ENCODE measurements at regions not wholly inside any gene's neighbourhood (a gene's known extent, or its start where the extent isn't known, plus 50 kb on each side); places are given as distances from the start of the nearest gene placed in this dataset.

DNA sequence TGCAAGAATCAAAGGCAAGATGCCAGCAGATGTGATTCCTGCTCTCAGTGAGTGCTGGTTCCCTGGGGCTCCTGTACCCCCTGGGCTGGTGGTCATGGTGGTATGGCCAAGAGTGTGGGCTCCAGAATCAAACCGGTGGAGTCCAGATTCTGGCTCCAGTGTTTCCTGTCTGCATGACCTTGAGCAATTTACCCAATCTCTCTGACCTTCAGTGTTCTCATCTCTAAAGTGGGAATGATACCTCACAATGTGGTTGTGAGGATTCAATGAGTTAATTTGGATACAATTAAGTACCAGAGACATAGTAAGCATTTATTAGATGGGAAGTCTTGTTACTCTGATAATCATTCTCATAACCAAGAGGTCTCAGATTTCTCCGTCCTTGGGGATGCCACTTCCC lies 218.4 kb upstream of the JARID2 start:
- Histone ChIP-seq H3K36me3 (replicated peaks in 1 of 2; ENCODE audit: control insufficient read depth in 1 of 2, insufficient read depth in 2 of 2, low read length in 1 of 2) (no peaks in the 10 kb centered on the region), H3F3A (replicated peaks; ENCODE audit: insufficient read depth) (no peaks in the 10 kb centered on the region), H3K4me3 (ENCODE audit: low read depth in 2 of 2, low read length in 1 of 2) (no peak overlapping the region), H3K4me1 (ENCODE audit: control insufficient read depth in 1 of 2, insufficient read depth in 2 of 2, low read depth in 1 of 2, low read length in 1 of 2) (peaks cover 0 to 3% of the 10 kb centered on the region in 2 experiments; a peak in 1 of 4 replicates), H4K20me1 (ENCODE audit: insufficient read depth) (no peaks in the 10 kb centered on the region), H3K27me3 (ENCODE audit: insufficient read depth) (no peaks in the 10 kb centered on the region), H3K9ac (no peak overlapping the region), H2AFZ (ENCODE audit: low read depth) (no peak overlapping the region), H3K9me2 (no peaks in the 10 kb centered on the region), H3K4me2 (no peak overlapping the region), H3K79me2 (ENCODE audit: insufficient read depth) (no peaks in the 10 kb centered on the region), H3K27ac (ENCODE audit: low read depth in 2 of 2, low read length in 1 of 2) (no peak overlapping the region), H3K9me3 (no peaks in the 10 kb centered on the region)
- POLR2A ChIA-PET, result no interaction called here
- CTCF ChIA-PET, result no interaction called here
- 26% methylated on average over 2 of the region's 2 CpGs for WGBS (ENCODE audit: low lambda C conversion rate)
- no peak for TF ChIP-seq NFIC (IDR thresholded peaks at IDR 0.05; ENCODE audit: borderline replicate concordance)
- TF ChIP-seq EZH2phosphoT487 (IDR thresholded peaks at IDR 0.05; ENCODE audit: borderline replicate concordance, low read depth), result no peak
- TF ChIP-seq, protein P1, sequence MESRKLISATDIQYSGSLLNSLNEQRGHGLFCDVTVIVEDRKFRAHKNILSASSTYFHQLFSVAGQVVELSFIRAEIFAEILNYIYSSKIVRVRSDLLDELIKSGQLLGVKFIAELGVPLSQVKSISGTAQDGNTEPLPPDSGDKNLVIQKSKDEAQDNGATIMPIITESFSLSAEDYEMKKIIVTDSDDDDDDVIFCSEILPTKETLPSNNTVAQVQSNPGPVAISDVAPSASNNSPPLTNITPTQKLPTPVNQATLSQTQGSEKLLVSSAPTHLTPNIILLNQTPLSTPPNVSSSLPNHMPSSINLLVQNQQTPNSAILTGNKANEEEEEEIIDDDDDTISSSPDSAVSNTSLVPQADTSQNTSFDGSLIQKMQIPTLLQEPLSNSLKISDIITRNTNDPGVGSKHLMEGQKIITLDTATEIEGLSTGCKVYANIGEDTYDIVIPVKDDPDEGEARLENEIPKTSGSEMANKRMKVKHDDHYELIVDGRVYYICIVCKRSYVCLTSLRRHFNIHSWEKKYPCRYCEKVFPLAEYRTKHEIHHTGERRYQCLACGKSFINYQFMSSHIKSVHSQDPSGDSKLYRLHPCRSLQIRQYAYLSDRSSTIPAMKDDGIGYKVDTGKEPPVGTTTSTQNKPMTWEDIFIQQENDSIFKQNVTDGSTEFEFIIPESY (IDR thresholded peaks at IDR 0.05; ENCODE audit: borderline replicate concordance, low read depth), result no peak
- TF ChIP-seq, protein P2, sequence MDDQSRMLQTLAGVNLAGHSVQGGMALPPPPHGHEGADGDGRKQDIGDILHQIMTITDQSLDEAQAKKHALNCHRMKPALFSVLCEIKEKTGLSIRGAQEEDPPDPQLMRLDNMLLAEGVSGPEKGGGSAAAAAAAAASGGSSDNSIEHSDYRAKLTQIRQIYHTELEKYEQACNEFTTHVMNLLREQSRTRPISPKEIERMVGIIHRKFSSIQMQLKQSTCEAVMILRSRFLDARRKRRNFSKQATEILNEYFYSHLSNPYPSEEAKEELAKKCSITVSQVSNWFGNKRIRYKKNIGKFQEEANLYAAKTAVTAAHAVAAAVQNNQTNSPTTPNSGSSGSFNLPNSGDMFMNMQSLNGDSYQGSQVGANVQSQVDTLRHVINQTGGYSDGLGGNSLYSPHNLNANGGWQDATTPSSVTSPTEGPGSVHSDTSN (IDR thresholded peaks at IDR 0.05), result no peak
- TF ChIP-seq CHD2 (IDR thresholded peaks at IDR 0.05; ENCODE audit: low read length, partially characterized antibody), result no peak
- TF ChIP-seq SMC3 (IDR thresholded peaks at IDR 0.05; ENCODE audit: low read depth, low read length), result no peak
- TF ChIP-seq, protein P3, sequence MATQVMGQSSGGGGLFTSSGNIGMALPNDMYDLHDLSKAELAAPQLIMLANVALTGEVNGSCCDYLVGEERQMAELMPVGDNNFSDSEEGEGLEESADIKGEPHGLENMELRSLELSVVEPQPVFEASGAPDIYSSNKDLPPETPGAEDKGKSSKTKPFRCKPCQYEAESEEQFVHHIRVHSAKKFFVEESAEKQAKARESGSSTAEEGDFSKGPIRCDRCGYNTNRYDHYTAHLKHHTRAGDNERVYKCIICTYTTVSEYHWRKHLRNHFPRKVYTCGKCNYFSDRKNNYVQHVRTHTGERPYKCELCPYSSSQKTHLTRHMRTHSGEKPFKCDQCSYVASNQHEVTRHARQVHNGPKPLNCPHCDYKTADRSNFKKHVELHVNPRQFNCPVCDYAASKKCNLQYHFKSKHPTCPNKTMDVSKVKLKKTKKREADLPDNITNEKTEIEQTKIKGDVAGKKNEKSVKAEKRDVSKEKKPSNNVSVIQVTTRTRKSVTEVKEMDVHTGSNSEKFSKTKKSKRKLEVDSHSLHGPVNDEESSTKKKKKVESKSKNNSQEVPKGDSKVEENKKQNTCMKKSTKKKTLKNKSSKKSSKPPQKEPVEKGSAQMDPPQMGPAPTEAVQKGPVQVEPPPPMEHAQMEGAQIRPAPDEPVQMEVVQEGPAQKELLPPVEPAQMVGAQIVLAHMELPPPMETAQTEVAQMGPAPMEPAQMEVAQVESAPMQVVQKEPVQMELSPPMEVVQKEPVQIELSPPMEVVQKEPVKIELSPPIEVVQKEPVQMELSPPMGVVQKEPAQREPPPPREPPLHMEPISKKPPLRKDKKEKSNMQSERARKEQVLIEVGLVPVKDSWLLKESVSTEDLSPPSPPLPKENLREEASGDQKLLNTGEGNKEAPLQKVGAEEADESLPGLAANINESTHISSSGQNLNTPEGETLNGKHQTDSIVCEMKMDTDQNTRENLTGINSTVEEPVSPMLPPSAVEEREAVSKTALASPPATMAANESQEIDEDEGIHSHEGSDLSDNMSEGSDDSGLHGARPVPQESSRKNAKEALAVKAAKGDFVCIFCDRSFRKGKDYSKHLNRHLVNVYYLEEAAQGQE (IDR thresholded peaks at IDR 0.05; ENCODE audit: low read depth, low read length), result no peak
- no peak for TF ChIP-seq RXRA (IDR thresholded peaks at IDR 0.05; ENCODE audit: borderline replicate concordance, low read depth)
- TF ChIP-seq NRF1 (IDR thresholded peaks at IDR 0.05; ENCODE audit: low read depth, low read length), result no peak
- no peak for TF ChIP-seq TCF12 (IDR thresholded peaks at IDR 0.05)
- TF ChIP-seq ELF1 (IDR thresholded peaks at IDR 0.05), result no peak
- TF ChIP-seq, protein P4, sequence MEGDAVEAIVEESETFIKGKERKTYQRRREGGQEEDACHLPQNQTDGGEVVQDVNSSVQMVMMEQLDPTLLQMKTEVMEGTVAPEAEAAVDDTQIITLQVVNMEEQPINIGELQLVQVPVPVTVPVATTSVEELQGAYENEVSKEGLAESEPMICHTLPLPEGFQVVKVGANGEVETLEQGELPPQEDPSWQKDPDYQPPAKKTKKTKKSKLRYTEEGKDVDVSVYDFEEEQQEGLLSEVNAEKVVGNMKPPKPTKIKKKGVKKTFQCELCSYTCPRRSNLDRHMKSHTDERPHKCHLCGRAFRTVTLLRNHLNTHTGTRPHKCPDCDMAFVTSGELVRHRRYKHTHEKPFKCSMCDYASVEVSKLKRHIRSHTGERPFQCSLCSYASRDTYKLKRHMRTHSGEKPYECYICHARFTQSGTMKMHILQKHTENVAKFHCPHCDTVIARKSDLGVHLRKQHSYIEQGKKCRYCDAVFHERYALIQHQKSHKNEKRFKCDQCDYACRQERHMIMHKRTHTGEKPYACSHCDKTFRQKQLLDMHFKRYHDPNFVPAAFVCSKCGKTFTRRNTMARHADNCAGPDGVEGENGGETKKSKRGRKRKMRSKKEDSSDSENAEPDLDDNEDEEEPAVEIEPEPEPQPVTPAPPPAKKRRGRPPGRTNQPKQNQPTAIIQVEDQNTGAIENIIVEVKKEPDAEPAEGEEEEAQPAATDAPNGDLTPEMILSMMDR (IDR thresholded peaks at IDR 0.05), result no peak
- TF ChIP-seq RFX5 (IDR thresholded peaks at IDR 0.05; ENCODE audit: low read length), result no peak
- no peak for TF ChIP-seq FOSL2 (IDR thresholded peaks at IDR 0.05; ENCODE audit: borderline replicate concordance, low read depth)
- no peak for DNase-seq

All from SK-N-SH (cell line).